ENCODE measurements at regions not wholly inside any gene's neighbourhood (a gene's known extent, or its start where the extent isn't known, plus 50 kb on each side); places are given as distances from the start of the nearest gene placed in this dataset.

GRCh38 chr3:178479446-178479845, 56.8 kb upstream of the KCNMB2 start:
- Mint-ChIP-seq H3K36me3 (ENCODE audit: insufficient read depth) (no peaks in the 10 kb centered on the region), H3K4me1 (ENCODE audit: low read depth in 2 of 2) (no peaks in the 10 kb centered on the region), H3K9me3 (no peaks in the 10 kb centered on the region), H3K27me3 (peaks cover 20 to 30% of the 10 kb centered on the region in 2 donors), H3K27ac (no peak overlapping the region), H3K4me3 (no peak overlapping the region)
- no peak for ATAC-seq (replicated peaks)
- no peak for DNase-seq

GRCh38 chr3:178479860-178480259, 56.4 kb upstream of the KCNMB2 start:
- no peaks in the 10 kb centered on the region for H3K9me3 Mint-ChIP-seq
- ATAC-seq (replicated peaks) (no peak), DNase-seq (no peak)
- no peak overlapping the region for H3K4me3 Mint-ChIP-seq
- H3K36me3 Mint-ChIP-seq (ENCODE audit: insufficient read depth), result no peaks in the 10 kb centered on the region
- no peak overlapping the region for H3K27ac Mint-ChIP-seq
- peaks cover 16 to 26% of the 10 kb centered on the region in 2 donors for H3K27me3 Mint-ChIP-seq
- H3K4me1 Mint-ChIP-seq (ENCODE audit: low read depth in 2 of 2), result no peaks in the 10 kb centered on the region

- no peaks in the 10 kb centered on the region for H3K36me3 Mint-ChIP-seq (ENCODE audit: insufficient read depth)
- H3K9me3 Mint-ChIP-seq, result no peaks in the 10 kb centered on the region
- H3K27me3 Mint-ChIP-seq, result peaks cover 15 to 26% of the 10 kb centered on the region in 2 donors
- H3K4me3 Mint-ChIP-seq, result no peak overlapping the region
- DNase-seq (no peak), ATAC-seq (replicated peaks) (no peak)
- H3K4me1 Mint-ChIP-seq (ENCODE audit: low read depth in 2 of 2), result no peaks in the 10 kb centered on the region
- no peak overlapping the region for H3K27ac Mint-ChIP-seq
These were observed 56.0 kb upstream of the KCNMB2 start for GRCh38 chr3:178480274-178480673.

- DNase-seq, result no peak
- H3K4me3 Mint-ChIP-seq, result no peak overlapping the region
- H3K36me3 Mint-ChIP-seq (ENCODE audit: insufficient read depth), result no peaks in the 10 kb centered on the region
- ATAC-seq (replicated peaks), result no peak
- no peaks in the 10 kb centered on the region for H3K9me3 Mint-ChIP-seq
- no peaks in the 10 kb centered on the region for H3K4me1 Mint-ChIP-seq (ENCODE audit: low read depth in 2 of 2)
- H3K27me3 Mint-ChIP-seq, result peaks cover 15 to 26% of the 10 kb centered on the region in 2 donors
- no peak overlapping the region for H3K27ac Mint-ChIP-seq
These were observed 55.4 kb upstream of the KCNMB2 start for GRCh38 chr3:178480795-178481194.

GRCh38 chr3:178482981-178483380, 53.3 kb upstream of the KCNMB2 start:
- Mint-ChIP-seq H3K27ac (no peak overlapping the region), H3K4me3 (no peak overlapping the region), H3K4me1 (ENCODE audit: low read depth in 2 of 2) (no peaks in the 10 kb centered on the region), H3K36me3 (ENCODE audit: insufficient read depth) (no peaks in the 10 kb centered on the region), H3K27me3 (peaks cover 15 to 26% of the 10 kb centered on the region in 2 donors), H3K9me3 (no peaks in the 10 kb centered on the region)
- DNase-seq (no peak), ATAC-seq (replicated peaks) (no peak)

- ATAC-seq (replicated peaks) (no peak), DNase-seq (no peak)
- peaks cover 15 to 20% of the 10 kb centered on the region in 2 donors for H3K27me3 Mint-ChIP-seq
- no peaks in the 10 kb centered on the region for H3K9me3 Mint-ChIP-seq
- no peaks in the 10 kb centered on the region for H3K36me3 Mint-ChIP-seq (ENCODE audit: insufficient read depth)
- no peak overlapping the region for H3K27ac Mint-ChIP-seq
- H3K4me1 Mint-ChIP-seq (ENCODE audit: low read depth in 2 of 2), result no peaks in the 10 kb centered on the region
- no peak overlapping the region for H3K4me3 Mint-ChIP-seq
These were observed 52.5 kb upstream of the KCNMB2 start for GRCh38 chr3:178483704-178484103.

GRCh38 chr3:178485756-178486155, 50.5 kb upstream of the KCNMB2 start:
- Mint-ChIP-seq H3K9me3 (no peaks in the 10 kb centered on the region), H3K27ac (no peak overlapping the region), H3K27me3 (peaks cover 9 to 13% of the 10 kb centered on the region in 2 donors), H3K4me1 (ENCODE audit: low read depth in 2 of 2) (no peaks in the 10 kb centered on the region), H3K36me3 (ENCODE audit: insufficient read depth) (no peaks in the 10 kb centered on the region), H3K4me3 (no peak overlapping the region)
- no peak for DNase-seq
- ATAC-seq (replicated peaks), result no peak

Measured in effector memory CD8-positive, alpha-beta T cell (primary cell).